MM.1S (cell line): ENCODE measurements at regions not wholly inside any gene's neighbourhood (a gene's known extent, or its start where the extent isn't known, plus 50 kb on each side); places are given as distances from the start of the nearest gene placed in this dataset.

ENCODE experiments used
- DNase-seq: peaks from one replicate; pipeline ENCODE4 v3.0.0-alpha.2; 2015
- H2AFZ ChIP-seq: fragments of 300-600 bp; sonication (generic); 2 replicates; pipeline ENCODE4 v1.6.0; 2016; ENCODE audit warnings: antibody characterized with exemption, low read length
- H3F3A ChIP-seq: fragments of 300-600 bp; sonication (generic); 2 replicates; pipeline ENCODE4 v1.6.1; 2016; ENCODE audit warnings: mild to moderate bottlenecking, antibody characterized with exemption, low read length, moderate library complexity, mixed read lengths; ENCODE audit not compliant: insufficient read depth
- H3K27ac ChIP-seq: fragments of 300-600 bp; sonication (generic); 2 replicates; pipeline ENCODE4 v1.5.1; 2016; ENCODE audit warnings: mild to moderate bottlenecking, low read length
- H3K27me3 ChIP-seq: fragments of 300-600 bp; sonication (generic); replicated peaks from 2 replicates; pipeline ENCODE4 v1.6.0; 2016; ENCODE audit warnings: low read length; ENCODE audit not compliant: insufficient read depth
- H3K36me3 ChIP-seq: fragments of 300-600 bp; sonication (generic); replicated peaks from 2 replicates; pipeline ENCODE4 v1.6.1; 2016; ENCODE audit warnings: mild to moderate bottlenecking, low read length, mixed read lengths; ENCODE audit not compliant: insufficient read depth
- H3K4me1 ChIP-seq: fragments of 300-600 bp; sonication (generic); 2 replicates; pipeline ENCODE4 v1.6.1; 2016; ENCODE audit warnings: low read length, mixed read lengths
- H3K4me2 ChIP-seq: fragments of 300-600 bp; sonication (generic); 2 replicates; pipeline ENCODE4 v1.6.0; 2016; ENCODE audit warnings: low read depth, low read length
- H3K4me3 ChIP-seq: fragments of 300-600 bp; sonication (generic); 2 replicates; pipeline ENCODE4 v1.5.1; 2016; ENCODE audit warnings: low read length, mixed read lengths
- H3K79me2 ChIP-seq: fragments of 300-600 bp; sonication (generic); 2 replicates; pipeline ENCODE4 v1.6.1; 2016; ENCODE audit warnings: mixed run types, low read length, mixed read lengths
- H3K9ac ChIP-seq: fragments of 300-600 bp; sonication (generic); 2 replicates; pipeline ENCODE4 v1.6.1; 2016; ENCODE audit warnings: low read length, mixed read lengths
- H3K9me2 ChIP-seq: fragments of 300-600 bp; sonication (generic); replicated peaks from 2 replicates; pipeline ENCODE4 v1.6.1; 2016; ENCODE audit warnings: mild to moderate bottlenecking, low read length, mixed read lengths; ENCODE audit not compliant: insufficient read depth
- H3K9me3 ChIP-seq: fragments of 300-600 bp; sonication (generic); replicated peaks from 2 replicates; pipeline ENCODE4 v1.6.1; 2016; ENCODE audit warnings: mild to moderate bottlenecking, low read length, mixed read lengths; ENCODE audit not compliant: insufficient read depth
- H4K20me1 ChIP-seq: fragments of 300-600 bp; sonication (generic); 2 replicates; pipeline ENCODE4 v1.6.1; 2016; ENCODE audit warnings: mild to moderate bottlenecking, low read length, moderate library complexity, mixed read lengths; ENCODE audit not compliant: insufficient read depth
- EZH2 ChIP-seq: fragments of 300-600 bp; sonication (generic); optimal IDR thresholded peaks from 2 replicates; pipeline ENCODE3; 2017; ENCODE audit warnings: low read depth, mild to moderate bottlenecking, antibody characterized with exemption, low read length, mixed read lengths
- EZH2phosphoT487 ChIP-seq: fragments of 300-600 bp; sonication (generic); IDR thresholded peaks from 2 replicates; pipeline ENCODE4 v1.6.1; 2018; ENCODE audit warnings: antibody characterized with exemption, low read length
- TF ChIP-seq, protein P1 (sequence below): fragments of 300-600 bp; sonication (generic); IDR thresholded peaks from 2 replicates; pipeline ENCODE4 v1.5.1; 2016; ENCODE audit warnings: antibody characterized with exemption, low read length, mixed read lengths

DNA sequence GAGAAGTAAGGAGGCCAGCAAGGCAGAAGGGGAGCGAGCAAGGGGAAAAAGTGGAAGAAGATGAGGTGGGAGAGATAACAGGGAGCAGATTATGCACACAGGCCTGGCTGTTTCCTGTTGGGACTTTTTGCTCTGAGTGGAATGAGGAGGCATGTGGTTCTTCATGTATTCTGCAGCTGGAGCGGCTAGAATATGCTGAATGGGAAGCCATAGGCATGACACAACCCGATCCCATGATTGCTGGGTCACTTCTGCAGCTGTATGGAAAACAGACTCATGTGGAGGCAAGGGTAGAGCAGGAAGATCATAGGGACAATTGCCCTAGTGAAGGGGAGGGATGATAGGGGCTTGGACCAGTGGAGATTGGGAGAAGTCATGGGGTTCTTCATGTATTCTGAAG is 206.0 kb upstream of the SUCLG2 start:
- Histone ChIP-seq H2AFZ (no peak overlapping the region), H3K4me1 (peaks cover 2% of the 10 kb centered on the region; the same call in 1 of the 2 replicates), H3K4me3 (no peak overlapping the region), H3K79me2 (no peaks in the 10 kb centered on the region), H3K9me2 (no peaks in the 10 kb centered on the region), H3F3A (no peaks in the 10 kb centered on the region), H3K36me3 (no peaks in the 10 kb centered on the region), H4K20me1 (no peaks in the 10 kb centered on the region), H3K27ac (no peak overlapping the region), H3K27me3 (no peaks in the 10 kb centered on the region), H3K4me2 (no peak overlapping the region), H3K9ac (no peak overlapping the region), H3K9me3 (no peaks in the 10 kb centered on the region)
- TF ChIP-seq EZH2phosphoT487 (no peak), EZH2 (no peak)
- TF ChIP-seq, protein P1, sequence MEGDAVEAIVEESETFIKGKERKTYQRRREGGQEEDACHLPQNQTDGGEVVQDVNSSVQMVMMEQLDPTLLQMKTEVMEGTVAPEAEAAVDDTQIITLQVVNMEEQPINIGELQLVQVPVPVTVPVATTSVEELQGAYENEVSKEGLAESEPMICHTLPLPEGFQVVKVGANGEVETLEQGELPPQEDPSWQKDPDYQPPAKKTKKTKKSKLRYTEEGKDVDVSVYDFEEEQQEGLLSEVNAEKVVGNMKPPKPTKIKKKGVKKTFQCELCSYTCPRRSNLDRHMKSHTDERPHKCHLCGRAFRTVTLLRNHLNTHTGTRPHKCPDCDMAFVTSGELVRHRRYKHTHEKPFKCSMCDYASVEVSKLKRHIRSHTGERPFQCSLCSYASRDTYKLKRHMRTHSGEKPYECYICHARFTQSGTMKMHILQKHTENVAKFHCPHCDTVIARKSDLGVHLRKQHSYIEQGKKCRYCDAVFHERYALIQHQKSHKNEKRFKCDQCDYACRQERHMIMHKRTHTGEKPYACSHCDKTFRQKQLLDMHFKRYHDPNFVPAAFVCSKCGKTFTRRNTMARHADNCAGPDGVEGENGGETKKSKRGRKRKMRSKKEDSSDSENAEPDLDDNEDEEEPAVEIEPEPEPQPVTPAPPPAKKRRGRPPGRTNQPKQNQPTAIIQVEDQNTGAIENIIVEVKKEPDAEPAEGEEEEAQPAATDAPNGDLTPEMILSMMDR, result no peak
- no peak for DNase-seq

DNA sequence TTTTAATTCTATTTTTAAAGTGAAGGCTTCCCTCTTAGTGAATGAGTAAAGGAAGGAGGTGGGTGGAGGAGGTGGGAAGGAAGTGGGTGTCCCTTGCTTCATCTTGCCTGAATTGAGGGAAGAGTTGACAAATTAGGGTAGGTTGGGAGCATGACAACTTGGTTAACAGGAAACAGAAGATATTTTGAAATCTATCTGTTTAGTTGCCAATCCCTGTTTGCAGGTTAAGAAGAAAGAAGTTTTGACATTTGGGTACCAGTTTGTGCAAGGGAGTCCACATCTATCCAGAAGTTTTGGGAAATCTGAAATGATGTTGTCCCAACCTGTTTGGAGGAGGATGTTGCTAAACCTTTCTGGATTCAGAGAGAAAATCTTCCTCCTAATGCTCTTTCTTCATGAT is 204.1 kb upstream of the SUCLG2 start:
- H4K20me1 ChIP-seq, result no peaks in the 10 kb centered on the region

DNA sequence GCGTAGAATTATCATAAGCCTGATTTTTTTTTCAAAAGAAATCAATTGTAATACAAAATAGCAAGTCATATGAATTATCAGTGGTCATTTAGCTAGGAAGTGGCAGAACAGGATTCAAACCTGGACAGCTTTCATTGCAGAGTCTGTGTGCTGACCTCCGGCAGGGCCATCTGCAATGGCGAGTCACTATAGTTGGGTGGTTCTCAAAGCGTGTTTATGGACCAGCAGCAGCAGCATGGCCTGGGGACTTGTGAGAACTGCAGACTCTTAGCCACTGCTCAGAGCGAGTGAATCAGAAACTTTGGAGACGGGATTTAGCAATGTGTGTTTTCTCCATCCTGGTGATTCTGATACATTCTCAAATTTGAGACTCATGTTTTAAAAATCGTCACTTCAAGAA is 202.3 kb upstream of the SUCLG2 start:
- Histone ChIP-seq H3K27me3 (no peaks in the 10 kb centered on the region), H3K79me2 (no peaks in the 10 kb centered on the region), H2AFZ (no peak overlapping the region), H3K27ac (no peak overlapping the region), H3K4me1 (peaks cover 20% of the 10 kb centered on the region), H3K9ac (no peak overlapping the region), H3F3A (no peaks in the 10 kb centered on the region), H3K36me3 (no peaks in the 10 kb centered on the region), H4K20me1 (no peaks in the 10 kb centered on the region), H3K4me3 (no peak overlapping the region), H3K9me3 (no peaks in the 10 kb centered on the region), H3K9me2 (no peaks in the 10 kb centered on the region), H3K4me2 (no peak overlapping the region)
- TF ChIP-seq EZH2 (no peak), EZH2phosphoT487 (no peak)
- TF ChIP-seq, protein P1, result no peak
- DNase-seq, result no peak

More for the DNA sequence above, 204.1 kb upstream of the SUCLG2 start:
- Histone ChIP-seq H3K9ac (no peak overlapping the region), H3K36me3 (no peaks in the 10 kb centered on the region), H3K27ac (no peak overlapping the region), H3K27me3 (no peaks in the 10 kb centered on the region), H3K4me3 (no peak overlapping the region), H3F3A (no peaks in the 10 kb centered on the region), H3K79me2 (no peaks in the 10 kb centered on the region), H3K9me2 (no peaks in the 10 kb centered on the region), H2AFZ (no peak overlapping the region), H3K4me1 (peaks cover 20% of the 10 kb centered on the region), H3K9me3 (no peaks in the 10 kb centered on the region), H3K4me2 (no peak overlapping the region)
- TF ChIP-seq, protein P1, result no peak
- TF ChIP-seq EZH2phosphoT487, result no peak
- TF ChIP-seq EZH2, result no peak
- DNase-seq, result no peak
